ENCODE measurements at regions not wholly inside any gene's neighbourhood (a gene's known extent, or its start where the extent isn't known, plus 50 kb on each side); places are given as distances from the start of the nearest gene placed in this dataset.
"Not testable (repeated sequence)": the region's sequence is repeated elsewhere in the genome, so short reads cannot be mapped to it uniquely, and the experiment has no call there.

DNA sequence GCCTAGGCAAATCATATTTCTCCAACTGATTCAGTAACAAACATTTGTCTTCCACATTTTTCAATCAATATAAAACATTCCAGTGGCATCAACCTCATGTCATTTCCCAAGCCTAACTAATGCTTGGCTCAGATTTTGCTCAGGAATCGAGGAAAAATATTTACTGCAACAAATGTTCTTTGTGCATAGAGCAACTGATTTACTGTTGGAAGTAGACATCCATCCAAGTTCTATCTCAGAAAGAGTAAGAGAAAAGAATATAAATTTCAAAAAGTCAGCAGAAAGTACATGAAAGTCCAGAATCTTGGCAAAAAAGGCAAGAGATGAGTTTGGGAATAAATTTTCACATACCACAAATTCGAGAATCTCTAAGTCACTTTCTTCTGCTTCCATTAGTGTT, 2245.0 kb upstream of the RAG2 start:
- no peak for FAIRE-seq

DNA sequence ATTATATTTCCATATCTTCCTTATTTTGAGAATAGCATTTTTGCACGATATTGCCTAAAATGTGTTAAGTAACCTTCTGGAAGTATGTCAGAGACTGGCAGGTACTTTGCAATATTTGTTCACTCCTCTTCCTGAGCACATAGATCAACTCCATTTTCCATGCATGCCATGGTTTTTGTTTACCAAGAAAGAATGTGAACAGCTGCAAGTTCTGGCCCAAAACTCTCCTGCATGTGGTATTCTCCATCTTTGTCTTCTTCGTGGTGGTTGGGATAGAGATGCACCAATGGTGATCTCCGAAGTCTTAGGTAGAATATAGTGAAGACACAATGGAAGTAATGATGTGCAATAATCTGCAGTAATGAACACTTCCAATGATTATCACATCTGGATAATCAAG, 2241.0 kb upstream of the RAG2 start:
- FAIRE-seq, result no peak

DNA sequence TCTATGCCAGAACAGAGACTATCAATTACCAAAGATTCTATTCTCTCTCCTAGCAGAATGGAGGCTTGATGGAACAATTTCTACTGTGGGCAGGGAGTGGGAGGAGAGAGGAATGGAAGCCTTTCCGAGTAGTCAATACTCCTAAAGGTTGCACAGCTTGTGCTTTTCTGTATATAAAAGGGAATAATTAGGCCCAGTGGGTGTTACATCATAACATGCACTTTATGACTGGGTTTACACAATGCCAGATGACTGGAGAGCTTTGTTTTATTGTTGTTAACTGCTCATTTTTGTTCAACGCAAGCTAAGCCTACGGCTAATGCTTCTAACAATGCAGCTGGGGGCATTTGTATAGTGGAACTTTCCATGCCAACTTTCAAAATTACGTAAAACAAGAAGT, 2237.9 kb upstream of the RAG2 start:
- no peak for FAIRE-seq

DNA sequence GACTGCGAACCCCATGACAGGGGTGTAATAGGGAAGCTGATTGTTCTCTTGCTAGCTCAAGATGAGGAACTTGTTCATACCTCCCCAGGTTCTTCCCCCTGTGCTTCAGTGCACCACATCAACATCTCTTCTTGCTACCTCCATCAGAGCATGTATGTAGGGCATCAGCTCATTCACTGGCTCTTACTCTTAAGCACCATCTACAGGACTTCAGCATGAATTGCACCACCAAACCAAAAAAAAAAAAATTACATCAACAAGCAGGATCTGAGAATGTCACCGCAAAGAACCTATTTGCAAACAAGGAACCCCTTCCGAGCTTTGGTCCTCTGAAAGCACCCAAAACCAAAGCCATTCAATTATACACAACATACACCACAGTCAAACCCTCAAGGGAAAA, 2226.5 kb upstream of the RAG2 start:
- no peak for FAIRE-seq

DNA sequence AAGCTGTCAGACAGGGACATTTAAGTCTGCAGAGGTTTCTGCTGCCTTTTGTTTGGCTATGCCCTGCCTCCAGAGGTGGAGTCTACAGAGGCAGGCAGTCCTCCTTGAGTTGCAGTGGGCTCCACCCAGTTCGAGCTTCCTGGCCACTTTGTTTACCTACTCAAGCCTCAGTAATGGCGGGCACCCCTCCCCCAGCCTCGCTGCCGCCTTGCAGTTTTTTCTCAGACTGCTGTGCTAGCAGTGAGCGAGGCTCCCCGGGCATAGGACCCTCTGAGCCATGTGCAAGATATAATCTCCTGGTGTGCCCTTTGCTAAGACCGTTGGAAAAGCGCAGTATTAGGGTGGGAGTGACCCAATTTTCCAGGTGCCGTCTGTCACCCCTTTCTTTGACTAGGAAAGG, 2223.8 kb upstream of the RAG2 start:
- FAIRE-seq, result not testable (repeated sequence)

DNA sequence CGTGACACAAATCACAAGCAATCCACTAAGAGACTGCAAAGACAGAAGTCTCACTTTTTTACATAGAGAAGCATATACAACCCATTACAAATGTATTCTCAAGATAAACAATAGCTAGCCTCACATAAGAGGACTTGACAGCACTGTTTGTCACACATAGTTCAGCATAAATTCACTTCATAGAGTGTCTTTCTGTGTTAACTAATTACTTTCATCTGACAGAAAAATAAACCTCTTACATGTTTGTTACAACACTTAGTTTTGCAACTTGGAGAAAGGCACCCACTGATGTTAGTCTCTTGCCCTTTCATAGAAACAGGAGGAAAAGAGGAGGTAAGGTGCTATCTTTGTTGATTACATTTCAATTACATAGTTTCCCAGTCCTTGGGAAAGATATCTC, 2221.9 kb upstream of the RAG2 start:
- FAIRE-seq, result no peak

DNA sequence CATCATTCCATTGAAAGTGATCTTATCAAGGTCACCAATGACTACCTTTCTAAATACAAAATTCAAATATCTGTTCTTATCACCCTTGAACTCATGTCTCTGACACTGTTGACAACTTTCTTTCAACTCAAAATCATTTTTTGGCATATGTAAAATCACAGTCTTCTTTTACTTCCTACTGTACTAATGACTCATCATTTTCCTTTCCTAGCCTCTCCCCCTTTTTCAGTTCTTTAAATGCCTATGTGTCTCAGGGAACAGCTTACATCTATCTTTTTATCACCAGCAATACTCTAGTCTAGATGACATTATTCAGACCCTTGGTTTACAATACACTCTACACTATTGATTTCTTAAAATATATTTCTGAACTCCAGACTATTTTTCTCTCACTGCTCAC, 2220.7 kb upstream of the RAG2 start:
- no peak for FAIRE-seq

DNA sequence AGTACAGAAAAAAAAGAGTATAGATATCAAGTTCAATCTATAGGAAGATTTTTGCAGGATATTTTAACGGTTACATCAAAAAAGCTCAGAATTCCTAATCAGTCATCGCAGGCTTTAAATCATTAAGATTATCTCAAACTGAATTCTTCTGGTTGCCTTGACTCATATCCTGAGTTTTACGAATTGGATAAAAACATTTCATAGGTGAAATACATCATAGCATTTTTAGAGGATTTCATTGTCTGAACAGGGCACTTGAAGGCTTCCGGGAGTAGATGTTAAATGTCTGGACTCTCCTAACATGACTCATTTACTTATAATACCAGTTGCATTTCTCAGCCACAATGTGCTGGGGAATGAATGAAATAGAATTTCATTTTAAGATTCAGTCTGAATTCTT, 2216.6 kb upstream of the RAG2 start:
- FAIRE-seq, result no peak

DNA sequence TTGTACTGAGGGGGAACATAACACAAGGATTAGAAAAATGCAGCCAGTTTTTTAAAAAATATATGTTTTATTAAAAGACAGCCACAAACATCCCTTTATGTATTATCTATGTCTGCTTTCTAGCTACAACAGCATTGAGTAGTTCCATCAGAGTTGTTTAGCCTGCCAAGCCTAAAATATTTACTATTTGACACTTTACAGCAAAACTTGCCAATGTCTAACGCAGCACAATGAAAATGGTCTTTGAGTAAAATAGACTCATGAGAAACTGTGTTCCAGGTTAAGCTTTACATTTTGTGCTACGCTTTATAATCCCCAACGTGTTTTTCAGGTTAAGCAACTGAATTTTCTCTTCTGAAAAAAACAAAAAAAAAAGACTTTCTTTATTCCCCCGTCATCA, 2211.5 kb upstream of the RAG2 start:
- FAIRE-seq, result no peak

DNA sequence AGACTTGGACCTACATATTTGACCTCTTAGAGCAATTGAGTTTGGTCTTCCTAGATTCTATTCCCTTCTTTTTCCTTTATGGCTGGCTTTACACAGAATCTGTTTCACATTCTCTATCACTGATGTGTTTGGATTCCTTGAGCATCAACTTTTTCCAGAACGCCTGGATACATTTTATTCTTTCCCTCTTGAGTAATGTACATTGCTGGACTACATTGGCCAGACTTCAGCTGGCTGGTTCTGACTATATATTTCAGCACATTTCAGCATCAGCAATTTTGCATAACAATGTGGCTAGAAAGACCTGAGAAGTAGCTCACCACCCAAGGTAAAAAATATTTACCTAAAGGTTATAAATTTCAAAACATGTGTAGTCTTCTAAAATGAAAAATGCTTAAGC, 2198.2 kb upstream of the RAG2 start:
- no peak for FAIRE-seq

DNA sequence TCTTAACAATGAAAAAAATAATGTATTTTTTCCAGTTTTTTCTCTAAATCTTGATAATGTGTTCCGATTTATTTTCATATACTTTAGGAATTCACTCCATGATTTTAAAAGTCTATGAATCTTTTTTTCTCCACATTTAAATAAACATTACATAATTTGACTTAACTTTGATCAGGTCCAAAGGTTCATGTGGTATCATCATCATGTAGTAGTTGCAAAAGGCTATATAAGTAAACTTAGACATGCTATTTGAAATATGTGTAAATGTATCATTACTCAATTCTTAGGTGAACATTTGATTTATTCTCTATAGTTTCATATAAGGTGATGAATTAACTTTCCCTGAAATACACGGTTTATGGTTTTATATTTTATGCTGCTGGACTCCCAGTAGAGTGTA, 2197.0 kb upstream of the RAG2 start:
- no peak for FAIRE-seq

DNA sequence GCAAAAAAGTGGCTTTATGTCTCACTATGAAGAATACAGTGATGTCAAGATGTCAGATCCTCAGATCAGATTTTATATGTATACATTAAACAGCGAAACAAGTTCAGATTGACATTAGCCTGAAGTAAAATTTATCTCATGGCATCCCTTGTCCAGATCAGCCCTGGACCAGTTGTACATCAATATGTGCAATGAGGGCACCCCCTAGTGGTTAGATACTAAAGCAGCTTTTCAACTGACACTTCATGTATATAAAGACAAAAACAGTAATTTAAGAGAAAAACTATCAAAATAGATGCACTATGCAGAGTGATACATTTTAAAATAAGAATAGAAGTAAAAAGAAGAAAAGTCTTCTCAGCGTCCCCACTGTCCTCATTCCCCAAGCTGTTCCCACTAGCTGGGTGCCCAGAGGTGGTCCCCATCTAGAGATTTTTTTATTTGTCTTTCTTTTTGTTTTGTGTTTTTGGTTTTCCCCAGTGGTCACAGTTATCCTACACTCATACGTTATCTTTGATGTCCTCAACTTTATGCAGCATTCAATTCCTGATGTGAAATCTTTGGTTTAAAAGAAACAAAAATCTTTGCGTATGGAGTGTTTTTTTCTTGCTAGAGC, 2193.4 kb upstream of the RAG2 start:
- no peak for FAIRE-seq

DNA sequence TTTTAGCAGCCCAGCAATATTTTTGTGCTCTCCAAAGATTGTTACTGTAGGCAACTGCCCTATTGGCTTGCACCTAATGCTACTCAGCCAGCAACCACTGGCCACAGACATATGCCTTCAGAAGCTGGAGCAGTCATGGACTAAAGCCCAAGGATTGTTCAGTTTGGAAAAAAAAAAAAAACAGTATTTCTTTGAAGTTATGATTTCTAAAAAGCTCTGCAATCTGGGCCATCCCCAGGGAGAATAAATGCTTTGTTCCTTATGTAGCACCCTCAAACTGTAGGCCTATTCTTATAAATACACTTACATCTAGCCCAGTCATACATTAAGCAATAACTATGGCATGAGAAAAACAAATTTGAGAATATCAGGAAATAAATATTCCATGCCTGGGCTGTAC, 2190.5 kb upstream of the RAG2 start:
- no peak for FAIRE-seq

DNA sequence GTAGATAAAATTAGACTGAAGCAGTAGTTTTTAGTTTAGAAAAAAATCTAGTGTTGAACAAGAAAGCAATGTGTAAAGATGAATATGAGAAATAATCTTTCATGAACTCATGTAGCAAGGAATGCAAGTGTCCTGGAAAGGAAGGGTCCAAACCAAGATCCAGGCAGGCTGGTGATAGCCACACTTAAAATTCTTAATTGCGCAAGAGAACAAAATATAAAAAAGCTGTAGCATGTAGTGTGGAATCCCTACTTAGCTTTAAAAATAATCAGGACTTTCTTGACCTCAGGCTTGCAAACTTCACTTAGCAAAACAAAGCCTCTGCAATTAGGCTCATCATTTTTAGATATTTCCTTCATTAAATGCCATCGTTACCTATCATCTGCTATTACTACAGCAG, 2186.1 kb upstream of the RAG2 start:
- FAIRE-seq, result no peak

DNA sequence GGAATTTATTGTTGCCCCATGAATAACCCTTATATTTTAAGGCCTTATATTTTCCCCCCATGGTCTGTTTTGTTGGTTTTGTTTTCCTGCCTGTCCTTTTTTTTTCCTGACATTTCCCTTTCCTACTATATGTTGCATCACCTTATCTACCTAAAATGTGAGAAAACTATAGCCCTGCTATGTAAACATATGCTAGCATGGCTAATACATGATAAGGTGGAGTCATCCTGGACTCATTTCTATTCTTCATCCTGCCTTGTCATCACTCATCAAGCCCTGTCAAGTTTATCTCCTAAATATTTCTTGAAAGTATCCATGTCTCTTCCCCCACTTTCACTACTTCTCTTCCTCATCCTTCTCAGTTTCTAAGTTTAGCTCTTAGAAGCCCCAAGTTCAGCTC, 2168.8 kb upstream of the RAG2 start:
- FAIRE-seq, result no peak

DNA sequence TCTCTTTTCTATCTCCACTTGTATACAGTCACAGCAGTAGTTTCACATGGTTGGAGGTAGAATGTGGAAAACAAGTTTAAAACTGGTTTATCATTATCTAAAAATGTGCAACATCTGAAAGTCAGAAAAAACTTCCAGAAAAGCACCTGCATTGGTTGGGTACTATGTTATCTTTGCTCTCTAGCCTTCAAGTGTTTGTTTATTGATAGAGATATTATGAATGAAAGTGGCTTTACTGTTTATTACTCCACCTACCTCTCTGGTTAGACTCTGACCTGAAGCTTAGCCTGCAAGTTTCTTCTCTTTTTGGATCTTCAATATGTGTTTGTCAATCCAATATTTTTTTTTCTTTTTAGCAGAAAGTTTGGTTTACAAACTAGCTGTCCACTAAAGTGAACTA, 2161.4 kb upstream of the RAG2 start:
- no peak for FAIRE-seq

DNA sequence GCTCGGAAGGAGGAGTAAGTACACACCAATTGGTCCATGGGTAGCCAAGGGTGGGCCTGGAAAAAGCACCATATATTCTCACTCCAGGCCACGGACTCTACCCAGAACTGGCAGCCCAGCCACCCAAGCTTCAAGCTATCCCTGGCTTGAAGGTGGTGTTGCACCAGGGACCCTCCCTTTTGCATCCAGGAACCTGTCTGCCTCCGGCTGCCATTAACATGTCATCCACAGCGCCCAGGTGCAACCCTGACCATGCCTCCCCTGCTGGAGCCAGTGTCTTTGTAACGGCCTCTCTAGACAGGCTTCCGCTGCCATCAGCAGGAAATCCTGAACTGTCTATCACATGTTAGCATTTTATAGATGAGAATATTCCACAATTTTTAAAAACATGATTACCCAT, 2158.5 kb upstream of the RAG2 start:
- no peak for FAIRE-seq

DNA sequence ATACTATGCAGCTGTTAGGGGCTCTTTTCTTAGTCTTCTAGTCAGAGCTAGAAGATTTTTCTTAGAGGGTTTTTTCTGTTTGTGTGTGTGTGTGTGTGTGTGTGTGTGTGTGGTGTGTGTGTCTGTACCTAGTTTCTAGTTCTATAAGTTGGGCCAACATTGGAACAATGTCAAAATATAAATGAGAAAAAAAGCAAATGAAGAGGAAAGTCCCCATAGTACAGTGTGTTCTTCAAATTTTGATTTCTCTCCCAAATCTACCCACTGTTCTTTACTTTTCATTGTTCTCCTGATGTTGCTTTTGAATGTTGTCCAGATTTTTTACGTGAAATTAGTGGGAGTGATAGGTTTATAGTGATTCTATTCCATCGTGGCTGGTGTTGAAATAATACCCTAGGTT, 2153.4 kb upstream of the RAG2 start:
- FAIRE-seq, result no peak

DNA sequence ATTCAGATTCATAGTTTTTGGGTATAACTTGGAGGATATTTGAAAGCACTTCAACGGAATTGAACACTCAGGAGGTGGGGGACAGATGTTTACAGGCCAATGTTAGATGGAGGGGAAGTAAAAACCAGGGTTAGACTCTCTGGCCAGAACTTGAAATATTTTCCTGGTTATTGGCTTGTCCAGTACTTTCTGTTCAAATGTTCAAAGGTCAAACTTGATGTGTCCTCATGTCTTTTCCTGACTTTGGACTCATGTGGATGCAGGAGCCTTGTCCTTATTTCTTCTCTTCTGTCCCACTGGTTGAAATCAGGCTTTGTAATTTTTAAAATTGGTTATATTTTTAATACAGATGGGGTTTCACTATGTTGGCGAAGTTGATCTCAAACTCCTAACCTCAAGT, 2148.5 kb upstream of the RAG2 start:
- FAIRE-seq, result not testable (repeated sequence)

DNA sequence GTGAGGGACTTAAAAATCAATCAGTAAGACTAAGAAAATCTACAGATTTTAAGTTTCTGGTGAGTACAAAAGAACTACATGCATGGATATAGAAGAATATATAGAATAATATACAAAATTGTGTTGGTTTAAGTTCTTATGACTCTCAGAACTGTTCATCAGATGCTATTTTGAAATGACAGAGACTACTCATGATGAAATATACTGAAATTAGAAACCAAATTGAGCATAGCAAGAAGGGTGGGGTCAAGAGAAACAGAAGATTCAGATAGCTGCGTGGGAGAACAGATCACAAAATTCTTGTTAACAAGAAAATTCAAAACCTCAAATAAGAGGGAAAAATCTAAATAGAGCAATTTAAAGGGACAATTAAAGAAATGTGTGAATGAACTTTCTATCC, 2125.3 kb upstream of the RAG2 start:
- no peak for FAIRE-seq

DNA sequence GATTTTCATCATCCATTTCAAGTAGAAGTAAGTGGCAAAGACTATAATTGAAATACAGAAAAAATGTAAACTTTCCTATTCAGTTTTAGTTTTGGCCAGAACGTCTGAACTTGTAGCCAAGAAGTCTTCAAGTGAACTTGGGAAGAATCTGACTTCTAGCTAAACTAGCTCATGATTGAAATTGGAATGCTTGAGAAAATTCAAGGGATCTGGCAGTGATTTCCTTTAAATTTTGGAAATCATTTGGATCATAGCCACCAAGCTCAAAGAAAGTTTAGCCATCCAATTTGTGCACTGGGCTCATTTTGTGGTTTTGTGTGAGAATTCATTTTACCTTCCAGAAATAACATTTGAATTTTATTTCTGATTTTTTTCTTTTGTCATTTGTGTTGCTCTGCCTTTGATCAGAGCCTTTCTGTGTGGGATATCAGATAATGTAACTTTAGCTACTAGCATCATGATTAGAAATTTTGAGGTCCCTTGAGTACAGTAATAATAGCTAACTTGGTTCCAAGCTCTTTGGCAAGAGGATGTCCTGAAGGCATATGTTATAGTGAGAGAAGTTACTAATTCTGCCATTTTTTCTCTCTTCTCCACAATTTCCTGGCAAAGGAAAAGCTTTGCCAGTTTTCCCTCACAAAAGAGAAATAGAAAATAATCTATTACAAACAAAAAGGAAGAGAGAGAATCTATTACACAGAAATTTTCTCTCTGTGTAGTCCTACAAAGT, 2123.7 kb upstream of the RAG2 start:
- no peak for FAIRE-seq

DNA sequence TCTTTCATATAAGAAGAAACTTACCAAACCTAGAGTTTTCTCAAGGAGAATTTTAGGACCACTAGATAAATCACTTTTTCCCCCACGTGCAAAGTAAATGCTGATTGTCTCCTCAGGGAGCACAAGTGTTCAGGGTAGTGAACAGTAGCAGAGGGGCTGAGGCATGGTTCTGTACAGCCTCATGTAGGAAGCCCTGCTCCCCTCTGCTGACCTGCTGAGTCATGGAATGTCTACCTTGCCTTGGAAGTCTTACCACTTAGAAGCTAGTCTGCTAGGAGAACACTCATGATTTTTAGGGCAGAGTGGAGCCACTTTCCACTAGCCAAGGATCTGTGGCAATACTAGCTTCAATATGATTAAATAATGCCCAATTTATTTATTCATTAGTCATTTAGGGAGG, 2120.6 kb upstream of the RAG2 start:
- FAIRE-seq, result no peak

DNA sequence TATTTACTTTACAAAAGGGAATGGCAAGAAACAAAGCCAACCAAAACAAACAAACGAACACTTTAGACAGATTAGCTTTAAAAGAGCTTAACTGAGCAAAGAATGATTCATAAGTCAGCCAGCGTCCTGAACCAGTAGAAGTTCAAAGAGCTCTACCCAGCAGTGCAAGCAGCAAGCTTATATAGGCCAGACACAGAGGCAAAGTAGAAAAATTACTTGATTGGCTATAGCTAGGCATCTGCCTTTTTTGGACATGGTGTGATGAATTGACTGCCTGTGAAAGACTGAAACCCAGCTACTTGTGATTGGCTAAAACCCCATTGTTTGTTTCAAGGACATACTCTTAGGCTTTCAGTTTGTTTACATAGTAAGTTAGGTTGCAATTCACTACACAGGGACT, 2120.0 kb upstream of the RAG2 start:
- FAIRE-seq, result no peak

DNA sequence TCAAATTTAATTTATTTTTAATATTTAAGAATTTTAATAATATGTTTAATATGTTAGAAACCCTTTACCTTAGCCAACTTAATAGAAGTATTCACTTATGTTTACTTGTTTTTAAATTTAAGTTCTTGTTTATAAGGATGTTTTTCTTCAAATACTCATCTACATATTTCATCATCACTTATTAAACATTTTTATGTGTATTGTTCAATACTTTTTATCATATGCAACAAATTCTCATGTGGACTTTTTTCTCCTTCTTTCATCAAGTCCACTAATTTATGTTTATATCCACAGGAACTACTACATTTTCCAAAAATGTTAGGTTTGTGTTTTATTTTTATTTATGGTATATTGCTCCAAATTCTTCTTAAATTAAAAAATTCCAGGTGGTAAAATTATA, 2113.1 kb upstream of the RAG2 start:
- FAIRE-seq, result no peak

DNA sequence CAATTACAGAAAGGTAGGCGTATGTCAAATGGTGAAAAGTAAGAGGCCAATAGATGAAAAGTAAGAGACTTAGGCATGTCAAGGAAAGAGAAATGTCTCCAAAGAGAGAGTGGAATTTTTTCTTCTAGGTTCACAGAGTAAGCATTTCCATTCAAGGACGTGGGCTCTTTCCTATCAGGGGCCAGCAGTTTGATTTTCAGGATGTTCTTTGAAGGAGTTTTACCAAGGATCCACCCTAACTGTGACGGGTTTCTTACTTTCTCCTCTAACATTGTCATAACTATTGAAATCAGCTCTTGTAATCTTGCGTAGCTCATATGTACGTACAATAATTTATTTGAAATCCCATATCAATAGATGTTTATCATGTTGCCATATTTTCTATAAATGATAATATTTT, 2112.2 kb upstream of the RAG2 start:
- FAIRE-seq, result no peak

All from G401.6 (cell line).